Activated naive CD4-positive, alpha-beta T cell treated with anti-CD3 and anti-CD28 coated beads, Interleukin-2, amount 50 U/mL, for 16 hours (primary cell): ENCODE measurements at regions not wholly inside any gene's neighbourhood (a gene's known extent, or its start where the extent isn't known, plus 50 kb on each side); places are given as distances from the start of the nearest gene placed in this dataset.
"Not testable (repeated sequence)": the region's sequence is repeated elsewhere in the genome, so short reads cannot be mapped to it uniquely, and the experiment has no call there.

Source experiments
- DNase-seq: peaks from one replicate; pipeline ENCODE4 v3.0.0-alpha.2; 2020

DNA sequence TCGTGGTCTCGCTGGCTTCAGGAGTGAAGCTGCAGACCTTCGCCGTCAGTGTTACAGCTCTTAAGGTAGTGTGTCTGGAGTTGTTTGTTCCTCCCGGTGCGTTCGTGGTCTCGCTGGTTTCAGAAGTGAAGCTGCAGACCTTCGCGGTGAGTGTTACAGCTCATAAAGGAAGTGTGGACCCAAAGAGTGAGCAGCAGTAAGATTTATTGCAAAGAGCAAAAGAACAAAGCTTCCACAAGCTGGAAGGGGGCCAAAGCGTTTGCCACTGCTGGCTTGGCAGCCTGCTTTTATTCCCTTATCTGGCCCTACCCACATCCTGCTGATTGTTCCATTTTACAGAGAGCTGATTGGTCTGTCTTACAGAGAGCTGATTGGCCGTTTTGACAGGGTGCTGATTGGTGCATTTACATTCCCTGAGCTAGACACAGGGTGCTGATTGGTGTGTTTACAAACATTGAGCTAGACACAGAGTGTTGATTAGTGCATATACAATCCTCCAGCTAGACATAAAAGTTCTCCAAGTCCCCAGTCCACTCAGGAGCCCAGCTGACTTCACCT, 1256.0 kb downstream of the STIM2 start:
- not testable (repeated sequence) for DNase-seq

DNA sequence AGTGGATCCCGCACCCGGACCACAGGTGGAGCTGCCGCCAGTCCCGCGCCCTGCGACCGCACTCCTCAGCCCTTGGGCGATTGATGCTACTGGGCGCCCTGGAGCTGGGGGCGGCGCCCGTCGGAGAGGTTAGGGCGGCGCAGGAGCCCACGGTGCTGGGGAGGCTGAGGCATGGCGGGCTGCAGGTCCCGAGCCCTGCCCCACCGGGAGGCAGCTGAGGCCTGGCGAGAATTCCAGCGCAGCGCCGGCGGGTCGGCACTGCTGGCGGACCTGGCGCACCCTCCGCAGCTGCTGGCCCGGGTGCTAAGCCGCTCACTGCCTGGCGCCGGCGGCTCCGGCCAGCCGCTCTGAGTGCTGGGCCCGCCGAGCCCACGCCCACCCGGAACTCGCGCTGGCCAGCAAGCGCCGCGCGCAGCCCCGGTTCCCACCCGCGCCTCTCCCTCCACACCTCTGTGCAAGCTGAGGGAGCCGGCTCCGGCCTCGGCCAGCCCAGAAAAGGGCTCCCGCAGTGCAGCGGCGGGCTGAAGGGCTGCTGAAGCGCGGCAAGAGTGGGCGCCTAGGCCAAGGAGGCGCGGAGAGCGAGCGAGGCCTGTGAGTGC, 1256.5 kb downstream of the STIM2 start:
- DNase-seq, result no peak

GRCh38 chr4:28146191-28146590, 1285.5 kb downstream of the STIM2 start:
- no peak for DNase-seq

DNA sequence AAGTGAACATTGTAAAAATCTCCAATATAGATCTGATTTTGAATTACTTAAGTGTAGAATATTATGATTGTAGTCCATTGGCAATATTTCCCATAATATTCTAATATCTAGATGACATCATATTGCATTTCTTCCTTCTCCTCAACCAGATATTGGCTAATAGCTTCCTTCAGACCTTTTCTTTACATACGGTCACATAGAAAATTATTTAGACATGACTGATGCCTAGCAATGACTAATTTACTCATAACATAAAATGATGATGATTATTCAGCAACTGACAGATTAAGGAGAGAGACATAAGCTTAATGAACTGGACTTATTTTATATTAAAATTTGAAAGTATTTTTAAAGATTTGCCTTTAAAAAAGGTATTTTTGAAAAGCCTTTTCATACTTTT, 1287.6 kb downstream of the STIM2 start:
- no peak for DNase-seq

GRCh38 chr4:28149762-28150161, 1289.1 kb downstream of the STIM2 start:
- no peak for DNase-seq

GRCh38 chr4:28151314-28151713, 1290.7 kb downstream of the STIM2 start:
- no peak for DNase-seq

- DNase-seq, result no peak
Measured at GRCh38 chr4:28167411-28167810, 1306.8 kb downstream of the STIM2 start.

DNA sequence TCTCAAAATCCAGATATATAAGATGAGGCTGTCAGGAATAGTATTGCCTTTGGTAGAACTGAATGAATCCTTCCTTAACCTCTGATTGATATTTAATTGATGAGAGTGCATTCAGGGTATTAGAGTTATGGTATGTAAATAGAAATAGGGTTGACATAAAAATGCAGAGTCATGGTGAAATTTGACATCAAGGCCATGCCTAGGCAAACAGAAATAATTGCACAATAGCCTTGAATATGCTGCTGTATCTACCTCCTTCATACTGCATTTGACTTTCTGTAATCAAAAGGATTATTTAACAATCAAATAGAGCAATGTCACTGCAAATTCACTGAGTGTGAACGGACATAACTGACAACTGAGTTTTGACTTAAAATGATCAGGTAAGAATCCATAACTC, 1316.3 kb downstream of the STIM2 start:
- no peak for DNase-seq

DNA sequence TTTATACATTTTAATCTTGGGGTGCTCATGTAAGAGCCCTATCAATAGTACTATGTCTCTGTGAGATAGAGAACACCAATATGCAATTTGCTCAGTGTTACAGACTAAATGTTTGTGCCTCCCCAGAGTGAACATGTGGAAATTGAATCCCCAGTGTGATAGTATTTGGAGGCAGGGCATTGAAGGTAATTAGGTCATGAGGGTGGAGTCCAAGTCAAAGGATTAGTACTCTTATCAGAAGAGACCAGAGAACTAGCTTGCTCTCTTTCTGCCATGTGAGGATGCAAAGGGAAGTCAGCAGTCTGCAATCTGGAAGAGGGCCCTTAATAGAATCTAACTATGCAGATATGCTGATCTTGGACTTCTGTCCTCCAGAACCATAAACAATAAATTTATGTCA, 1317.0 kb downstream of the STIM2 start:
- no peak for DNase-seq

GRCh38 chr4:28179126-28179525, 1318.5 kb downstream of the STIM2 start:
- no peak for DNase-seq

- no peak for DNase-seq
Measured at GRCh38 chr4:28209371-28209924, 1348.8 kb downstream of the STIM2 start.

DNA sequence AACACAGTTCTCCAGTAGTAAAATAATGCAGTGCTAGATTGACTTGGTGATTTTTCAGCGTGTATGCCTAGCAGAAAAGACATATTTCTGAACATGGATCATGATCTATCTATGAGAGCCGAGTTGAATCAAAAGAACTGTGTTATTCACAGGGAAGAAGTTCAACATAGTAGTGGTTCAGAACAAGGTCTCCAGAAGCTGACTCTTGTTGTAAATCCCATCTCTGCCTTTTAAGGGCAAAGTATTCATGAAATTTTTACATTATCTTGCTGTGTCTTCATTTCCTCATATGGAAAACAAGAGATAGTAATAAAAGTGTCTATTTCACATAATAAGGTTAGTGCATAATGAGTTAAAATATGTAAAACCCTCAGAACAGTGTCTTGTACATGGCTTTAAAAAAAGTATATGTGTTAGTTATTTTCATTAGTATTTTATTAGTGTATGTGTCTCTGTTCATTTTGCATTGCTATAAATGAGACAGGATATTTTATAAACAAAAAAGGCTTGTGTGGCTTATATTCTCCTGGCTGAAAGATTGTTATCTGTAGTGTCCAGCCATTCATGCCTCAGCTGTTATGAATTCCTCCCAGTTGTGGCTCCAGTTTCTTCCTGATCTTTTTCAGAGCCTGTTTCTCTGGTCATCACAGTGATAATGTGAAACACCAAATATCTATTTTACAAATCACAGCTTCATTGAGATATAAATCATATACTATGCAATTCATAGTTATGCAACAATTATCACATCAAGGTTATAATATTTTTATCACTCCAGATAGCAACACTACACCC, 1351.2 kb downstream of the STIM2 start:
- no peak for DNase-seq

DNA sequence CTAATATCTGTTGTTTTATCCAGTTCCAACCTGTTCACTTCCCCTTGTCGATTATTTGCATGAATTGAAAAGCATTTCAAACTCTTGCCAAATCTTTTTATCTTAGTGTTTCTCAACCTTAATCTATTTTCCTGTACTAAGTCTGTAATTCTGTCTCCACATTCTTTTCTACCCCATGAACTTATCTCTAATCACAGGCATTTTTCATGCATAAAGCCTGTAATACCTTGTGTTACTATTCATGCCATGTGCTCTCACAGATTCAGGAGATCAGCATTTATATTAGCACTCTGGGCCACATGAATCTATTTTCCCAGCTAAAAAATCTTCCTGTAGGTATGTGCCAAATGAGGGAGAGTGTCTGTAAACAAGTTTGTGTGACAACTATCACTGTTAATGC, 1360.9 kb downstream of the STIM2 start:
- DNase-seq, result no peak

DNA sequence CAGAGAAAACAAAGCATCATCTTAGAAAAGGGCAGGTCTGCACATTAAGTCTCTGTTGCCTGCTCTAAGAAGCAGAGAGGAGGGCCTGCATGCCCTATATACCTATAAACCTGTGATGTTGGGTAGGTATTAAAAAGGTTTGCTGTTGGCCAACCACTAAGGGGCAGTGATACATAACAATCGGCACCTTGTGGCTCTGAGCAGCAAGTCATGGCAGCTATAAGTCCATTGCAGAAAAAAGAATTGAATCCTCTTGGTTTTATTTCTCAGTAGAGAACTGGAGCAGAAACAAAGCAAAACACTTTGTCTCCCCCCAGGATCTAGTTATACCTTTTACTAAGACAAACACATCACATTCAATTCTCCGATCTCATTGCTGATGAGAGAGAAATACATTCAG, 1364.4 kb downstream of the STIM2 start:
- DNase-seq, result no peak

- DNase-seq, result no peak
Measured at GRCh38 chr4:28225689-28226353, 1365.2 kb downstream of the STIM2 start.

GRCh38 chr4:28226962-28227361, 1366.3 kb downstream of the STIM2 start:
- DNase-seq, result no peak

DNA sequence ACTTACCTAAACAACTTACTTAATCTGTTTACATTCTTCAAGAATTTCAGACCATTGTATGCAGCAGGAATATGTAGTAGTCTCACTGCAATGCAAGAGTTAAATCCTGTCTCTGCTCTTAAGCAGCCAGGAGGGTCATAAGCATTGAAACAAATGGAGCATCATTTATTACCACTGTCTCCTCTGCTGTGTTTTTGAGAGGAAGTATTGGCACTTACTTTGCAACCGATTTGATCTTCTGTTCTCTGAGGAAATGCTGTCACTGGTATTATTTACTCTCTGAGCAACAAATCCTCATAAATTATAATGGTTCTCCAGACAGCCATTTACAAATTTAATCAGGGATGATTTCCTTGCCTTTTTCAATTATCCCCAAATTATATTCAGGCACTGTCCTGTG, 1367.1 kb downstream of the STIM2 start:
- DNase-seq, result no peak

DNA sequence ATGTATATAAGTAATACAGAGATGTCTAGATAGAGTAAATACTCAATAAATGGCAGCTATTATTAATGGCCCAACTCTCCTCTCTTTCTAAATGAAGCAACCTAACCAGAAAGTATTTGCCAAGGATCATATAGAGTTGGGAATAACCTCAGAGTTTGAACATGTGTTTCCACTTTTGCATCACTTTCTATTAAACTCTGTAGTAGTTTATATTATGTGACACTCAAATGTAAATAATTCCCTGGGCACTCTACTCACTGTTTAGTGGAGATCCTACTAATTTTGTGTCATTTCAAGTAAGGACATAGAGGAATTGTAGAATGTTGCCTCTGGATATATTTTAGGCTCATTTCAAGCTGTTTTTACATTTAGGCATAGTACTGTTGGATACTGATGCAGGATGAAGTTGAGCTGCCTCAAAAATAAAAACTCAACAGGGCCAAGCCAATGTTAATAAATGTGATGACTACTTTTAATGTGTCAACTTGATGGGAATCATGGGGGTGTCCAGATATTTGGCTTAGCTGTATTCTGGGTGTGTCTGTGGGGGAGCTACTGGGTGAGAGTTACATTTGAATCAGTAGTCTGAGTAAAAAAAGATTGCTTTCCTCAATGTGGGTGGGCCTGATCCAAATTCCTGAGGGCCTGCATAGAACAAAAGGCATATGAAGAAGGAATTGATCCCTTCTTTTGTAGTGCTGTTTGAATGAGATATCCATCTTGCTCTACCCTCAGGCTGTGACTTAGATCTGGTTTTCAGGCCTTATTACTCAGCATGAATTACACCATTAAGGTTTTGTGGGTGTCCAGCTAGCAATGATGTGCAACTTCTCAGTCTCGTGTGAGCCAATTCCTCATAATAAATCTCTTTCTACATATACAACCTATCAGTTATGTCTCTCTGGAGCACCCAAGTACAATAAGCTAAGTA, 1368.2 kb downstream of the STIM2 start:
- no peak for DNase-seq

GRCh38 chr4:28232376-28232775, 1371.7 kb downstream of the STIM2 start:
- DNase-seq, result no peak

DNA sequence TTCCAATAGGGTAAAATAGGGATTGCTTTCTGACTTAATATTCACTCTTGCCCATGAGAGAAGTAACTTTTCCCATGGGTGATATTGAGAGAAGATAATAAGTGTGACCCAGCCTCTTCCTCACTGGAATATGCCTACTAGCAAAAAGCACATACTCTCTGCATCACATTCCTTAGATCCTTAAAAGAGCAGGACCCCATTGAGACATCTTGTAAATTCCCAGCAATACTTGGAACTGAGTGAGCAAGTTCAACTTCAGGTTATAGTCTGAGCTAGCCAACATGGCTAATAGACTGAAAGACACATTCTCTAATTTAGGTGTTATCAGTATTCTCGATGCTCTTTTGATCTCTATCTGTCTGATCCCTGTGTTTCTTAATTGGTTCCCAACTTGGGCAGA, 1372.3 kb downstream of the STIM2 start:
- no peak for DNase-seq

GRCh38 chr4:28233724-28234123, 1373.1 kb downstream of the STIM2 start:
- DNase-seq, result no peak

DNA sequence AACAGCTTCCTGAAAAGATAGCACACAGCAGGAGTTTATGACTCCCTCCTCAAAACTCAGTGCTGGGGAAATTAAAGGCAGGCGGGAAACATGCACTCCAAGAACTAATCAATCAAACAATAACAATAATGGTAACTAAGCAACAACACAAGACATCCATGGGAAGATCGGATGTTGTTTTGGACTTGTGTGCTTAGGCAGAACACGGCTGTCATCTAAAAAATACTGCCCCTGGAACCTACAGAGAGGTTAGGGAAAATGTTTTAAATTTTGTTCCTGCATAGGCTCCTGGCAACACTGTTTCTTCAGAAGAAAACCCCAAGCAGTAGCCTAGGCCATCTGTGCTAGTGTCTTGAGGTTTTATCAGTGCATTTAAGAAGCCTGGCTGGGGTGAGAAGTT, 1378.2 kb downstream of the STIM2 start:
- DNase-seq, result no peak
